ENCODE measurements at regions not wholly inside any gene's neighbourhood (a gene's known extent, or its start where the extent isn't known, plus 50 kb on each side); places are given as distances from the start of the nearest gene placed in this dataset.

DNA sequence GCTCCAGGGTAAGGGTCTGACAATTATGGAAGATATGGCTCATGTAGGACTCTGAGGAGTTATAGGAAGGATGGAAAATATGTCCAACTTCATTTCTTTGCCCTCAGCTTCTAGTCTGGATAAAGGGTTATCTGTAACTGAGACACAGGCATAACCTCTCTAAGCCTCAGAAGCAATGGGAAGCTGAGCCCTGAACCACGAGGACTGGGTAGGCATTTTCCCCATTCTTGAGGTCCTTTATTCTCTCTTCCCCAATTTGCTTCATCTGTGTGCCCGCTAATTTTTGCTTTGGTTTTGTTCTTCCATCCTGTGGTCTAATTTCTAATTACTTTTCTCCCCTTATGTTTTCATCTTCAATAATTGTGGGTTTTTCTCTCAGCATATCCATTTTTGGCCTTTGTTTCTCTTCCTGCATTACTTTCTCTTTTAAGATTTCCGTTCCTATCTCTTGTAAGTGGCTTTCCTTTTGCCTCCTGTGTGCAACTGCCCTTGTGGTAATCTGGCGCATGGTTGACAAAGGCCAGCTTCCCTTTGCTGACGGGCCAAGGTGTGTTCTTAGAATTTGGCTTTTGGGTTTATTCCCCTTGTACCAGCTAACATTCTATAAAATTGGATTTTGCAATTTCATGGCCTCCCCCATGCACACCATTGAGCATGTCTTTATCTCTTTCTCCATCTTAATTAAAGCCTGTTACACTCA lies 343.8 kb downstream of the TXNL1 start:
- TF ChIP-seq, protein P1, sequence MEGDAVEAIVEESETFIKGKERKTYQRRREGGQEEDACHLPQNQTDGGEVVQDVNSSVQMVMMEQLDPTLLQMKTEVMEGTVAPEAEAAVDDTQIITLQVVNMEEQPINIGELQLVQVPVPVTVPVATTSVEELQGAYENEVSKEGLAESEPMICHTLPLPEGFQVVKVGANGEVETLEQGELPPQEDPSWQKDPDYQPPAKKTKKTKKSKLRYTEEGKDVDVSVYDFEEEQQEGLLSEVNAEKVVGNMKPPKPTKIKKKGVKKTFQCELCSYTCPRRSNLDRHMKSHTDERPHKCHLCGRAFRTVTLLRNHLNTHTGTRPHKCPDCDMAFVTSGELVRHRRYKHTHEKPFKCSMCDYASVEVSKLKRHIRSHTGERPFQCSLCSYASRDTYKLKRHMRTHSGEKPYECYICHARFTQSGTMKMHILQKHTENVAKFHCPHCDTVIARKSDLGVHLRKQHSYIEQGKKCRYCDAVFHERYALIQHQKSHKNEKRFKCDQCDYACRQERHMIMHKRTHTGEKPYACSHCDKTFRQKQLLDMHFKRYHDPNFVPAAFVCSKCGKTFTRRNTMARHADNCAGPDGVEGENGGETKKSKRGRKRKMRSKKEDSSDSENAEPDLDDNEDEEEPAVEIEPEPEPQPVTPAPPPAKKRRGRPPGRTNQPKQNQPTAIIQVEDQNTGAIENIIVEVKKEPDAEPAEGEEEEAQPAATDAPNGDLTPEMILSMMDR (IDR thresholded peaks at IDR 0.05): no peak
- no peak for TF ChIP-seq EP300 (IDR thresholded peaks at IDR 0.05)

Data from gastroesophageal sphincter (tissue), 3 donors.